ENCODE measurements at regions not wholly inside any gene's neighbourhood (a gene's known extent, or its start where the extent isn't known, plus 50 kb on each side); places are given as distances from the start of the nearest gene placed in this dataset.

GRCh38 chr17:63305857-63306256 is 140.2 kb downstream of the CYB561 start:
- no peaks in the 10 kb centered on the region for H3K9me3 ChIP-seq (replicated peaks; ENCODE audit: control insufficient read depth, insufficient read depth, low read depth, low read length)
- in situ Hi-C loops (cut with MboI) (no loop called here), intact Hi-C loops (cut with micrococcal nuclease) (no loop called here)
- FAIRE-seq (no peak), DNase-seq (ENCODE audit: extremely low read depth in 1 of 4, low spot score in 3 of 4) (no peak), ATAC-seq (no peak)
- no peaks in the 10 kb centered on the region for H4K20me1 ChIP-seq (replicated peaks; ENCODE audit: control insufficient read depth, insufficient read depth, low read length)
- no peaks in the 10 kb centered on the region; a peak in 1 of 5 replicates for H3K27me3 ChIP-seq (ENCODE audit: control insufficient read depth in 2 of 2, insufficient read depth in 2 of 2, low read length in 2 of 2)
- H3K9me1 ChIP-seq (ENCODE audit: control insufficient read depth, insufficient read depth, low read length), result no peaks in the 10 kb centered on the region
- ChIA-PET POLR2A (interaction anchor here (0.6 to 2.3 kb wide), 2 partner anchors 10 to 12 kb away, joined by 3 to 8 read pairs; no protein-coding TSS in a partner anchor), CTCF (ENCODE audit: low intra/inter-chr PET ratio) (no interaction called here)
- no TSS peak for BruUV-seq (replicated peaks)
- H3K79me2 ChIP-seq (ENCODE audit: control insufficient read depth, insufficient read depth, low read length), result no peaks in the 10 kb centered on the region
- no peaks in the 10 kb centered on the region for H3K36me3 ChIP-seq (ENCODE audit: control insufficient read depth, insufficient read depth, low read length)
- H3K27ac ChIP-seq (ENCODE audit: extremely low read depth, low read depth, low read length), result no peak overlapping the region
- TF ChIP-seq TBL1XR1 (IDR thresholded peaks at IDR 0.05; ENCODE audit: low read length in 2 of 2), result no peak
- TF ChIP-seq RAD21 (CRISPR knock-in tag; conservative IDR thresholded peaks at IDR 0.05 in 1 of 2, IDR thresholded peaks at IDR 0.05 in 1 of 2), result no peak
- no peak for TF ChIP-seq ZFP91 (CRISPR knock-in tag; IDR thresholded peaks at IDR 0.05)
- TF ChIP-seq NELFE (IDR thresholded peaks at IDR 0.05; ENCODE audit: insufficient read depth, insufficient read length), result no peak
- TF ChIP-seq PHTF2 (CRISPR knock-in tag; IDR thresholded peaks at IDR 0.05), result no peak
- TF ChIP-seq RCOR1 (IDR thresholded peaks at IDR 0.05; ENCODE audit: borderline replicate concordance in 1 of 2, low read depth in 2 of 2, low read length in 2 of 2), result no peak
- no peak for TF ChIP-seq KLF13 (tag; IDR thresholded peaks at IDR 0.05; ENCODE audit: borderline replicate concordance, low read depth)
- no peak for TF ChIP-seq CSDE1 (IDR thresholded peaks at IDR 0.05)
- no peak for TF ChIP-seq ZBTB9 (CRISPR knock-in tag; IDR thresholded peaks at IDR 0.05)
- TF ChIP-seq NFIX (CRISPR knock-in tag; IDR thresholded peaks at IDR 0.05; ENCODE audit: low read depth), result no peak
- no peak for TF ChIP-seq SMC3 (conservative IDR thresholded peaks at IDR 0.05; ENCODE audit: insufficient read depth, low read depth, low read length)
- WGBS (ENCODE audit: insufficient coverage, low coverage, missing lambda C conversion rate), result 28% methylated on average over 7 of the region's 7 CpGs
- H3K4me3 ChIP-seq, result no peak overlapping the region
- H3K9ac ChIP-seq (ENCODE audit: insufficient read depth in 1 of 2, low read depth in 2 of 2, low read length in 2 of 2), result no peak overlapping the region
- H3K4me2 ChIP-seq (ENCODE audit: insufficient read depth, low read length), result no peak overlapping the region
- H3K4me1 ChIP-seq (replicated peaks in 1 of 2; ENCODE audit: control insufficient read depth in 2 of 2, insufficient read depth in 2 of 2, low read length in 2 of 2), result no peaks in the 10 kb centered on the region
- H2AFZ ChIP-seq (ENCODE audit: low read depth, low read length), result no peak overlapping the region
